Keratinocyte (primary cell): ENCODE measurements at regions not wholly inside any gene's neighbourhood (a gene's known extent, or its start where the extent isn't known, plus 50 kb on each side); places are given as distances from the start of the nearest gene placed in this dataset.
A peak's percentile ranks its signal among the peaks of the same experiment; 100 is the strongest.

Source experiments
- DNase-seq: peaks from one replicate; pipeline ENCODE4 v3.0.0-alpha.2; 2011; ENCODE audit warnings: low read depth, missing footprints, low spot score
- FAIRE-seq: peaks from 2 replicates; lab custom pipeline; 2011; peaks lifted over from hg19 to GRCh38; lab: Jason Lieb, UNC
- H2AFZ ChIP-seq: 2 replicates; pipeline ENCODE4 v1.6.0; 2012; ENCODE audit warnings: low read length, control low read depth, inconsistent platforms; ENCODE audit not compliant: control insufficient read depth
- H3K27ac ChIP-seq: 2 replicates; pipeline ENCODE4 v1.5.1; 2011; ENCODE audit warnings: low read length; ENCODE audit not compliant: control insufficient read depth, insufficient read depth
- H3K27me3 ChIP-seq: 3 replicates; pipeline ENCODE4 v1.6.0; 2011; ENCODE audit warnings: low read length; ENCODE audit not compliant: control insufficient read depth, insufficient read depth; ENCODE audit errors: extremely low read depth
- H3K36me3 ChIP-seq, 2 experiments: 2 replicates in 1 of 2; 3 replicates in 1 of 2; pipeline ENCODE4 v1.5.1; 2011; ENCODE audit warnings: low read length in 2 of 2, mild to moderate bottlenecking in 1 of 2; ENCODE audit not compliant: control insufficient read depth in 2 of 2, insufficient read depth in 2 of 2; ENCODE audit errors: extremely low read depth in 1 of 2
- H3K4me1 ChIP-seq: 3 replicates; pipeline ENCODE4 v1.5.1; 2011; ENCODE audit warnings: low read length; ENCODE audit not compliant: control insufficient read depth, insufficient read depth; ENCODE audit errors: extremely low read depth
- H3K4me2 ChIP-seq: 3 replicates; pipeline ENCODE4 v1.6.0; 2011; ENCODE audit warnings: low read depth, low read length; ENCODE audit not compliant: control insufficient read depth, insufficient read depth; ENCODE audit errors: extremely low read depth
- H3K4me3 ChIP-seq, 3 experiments: fragments of 200-600 bp in 1 of 3; sonication (generic) in 1 of 3; 2 replicates in 2 of 3; 3 replicates in 1 of 3; pipeline ENCODE4 v1.5.1; 2011 to 2016; ENCODE audit warnings: low read length in 3 of 3, mild to moderate bottlenecking in 3 of 3, control low read depth in 2 of 3, inconsistent platforms in 1 of 3, low read depth in 1 of 3, mixed read lengths in 1 of 3, mixed run types in 1 of 3, moderate library complexity in 1 of 3; ENCODE audit not compliant: control insufficient read depth in 2 of 3, insufficient read depth in 2 of 3; ENCODE audit errors: extremely low read depth in 1 of 3
- H3K79me2 ChIP-seq: 2 replicates; pipeline ENCODE4 v1.6.0; 2012; ENCODE audit warnings: low read length; ENCODE audit not compliant: control insufficient read depth, insufficient read depth
- H3K9ac ChIP-seq: 3 replicates; pipeline ENCODE4 v1.6.0; 2011; ENCODE audit warnings: low read length; ENCODE audit not compliant: control insufficient read depth, insufficient read depth; ENCODE audit errors: extremely low read depth
- H3K9me1 ChIP-seq: 3 replicates; pipeline ENCODE4 v1.6.0; 2011; ENCODE audit warnings: low read length; ENCODE audit not compliant: control insufficient read depth, insufficient read depth; ENCODE audit errors: extremely low read depth
- H3K9me3 ChIP-seq: 2 replicates; pipeline ENCODE4 v1.5.1; 2012; ENCODE audit warnings: low read depth, low read length; ENCODE audit not compliant: control insufficient read depth
- H4K20me1 ChIP-seq: 3 replicates; pipeline ENCODE4 v1.6.0; 2011; ENCODE audit warnings: low read length; ENCODE audit not compliant: control insufficient read depth, insufficient read depth; ENCODE audit errors: extremely low read depth
- CTCF ChIP-seq, 3 experiments: IDR thresholded peaks in 1 of 3; conservative IDR thresholded peaks in 1 of 3; optimal IDR thresholded peaks in 1 of 3; 2 replicates in 2 of 3; 3 replicates in 1 of 3; pipeline versions ENCODE3 to v1.5.1; 2011; ENCODE audit warnings: low read length in 3 of 3, mild to moderate bottlenecking in 3 of 3, moderate library complexity in 2 of 3, control low read depth in 1 of 3, inconsistent platforms in 1 of 3; ENCODE audit not compliant: insufficient read depth in 2 of 3; ENCODE audit errors: extremely low read depth in 1 of 3
- EZH2 ChIP-seq: IDR thresholded peaks from one replicate; pipeline ENCODE4 v1.6.1; 2012; ENCODE audit warnings: inconsistent platforms, mild to moderate bottlenecking, low read length, moderate library complexity
- dilution Hi-C: fragments of 300-500 bp; cut with MboI; formaldehyde crosslinking; loops from one replicate; pipeline ENCODE4 v1.7.0; 2020; ENCODE audit warnings: low sequenced_read_pairs; ENCODE audit not compliant: extremely low pct_ligation_motif_present

GRCh38 chr13:44004878-44005277 lies 125.2 kb downstream of the LACC1 start:
- TF ChIP-seq EZH2 (no peak), CTCF (optimal IDR thresholded peaks at IDR 0.05 in 1 of 3, IDR thresholded peaks at IDR 0.05 in 1 of 3, conservative IDR thresholded peaks at IDR 0.05 in 1 of 3; ENCODE audit: extremely low read depth in 1 of 3, insufficient read depth in 2 of 3, low read length in 3 of 3) (no peak)
- Histone ChIP-seq H3K9me1 (no peaks in the 10 kb centered on the region), H3K36me3 (no peaks in the 10 kb centered on the region), H4K20me1 (no peaks in the 10 kb centered on the region), H3K9ac (no peak overlapping the region), H3K4me3 (no peak overlapping the region), H3K4me1 (peaks cover 10% of the 10 kb centered on the region), H3K27ac (no peak overlapping the region), H2AFZ (no peak overlapping the region), H3K27me3 (no peaks in the 10 kb centered on the region), H3K4me2 (no peak overlapping the region), H3K79me2 (no peaks in the 10 kb centered on the region), H3K9me3 (no peaks in the 10 kb centered on the region)
- FAIRE-seq: peak; percentile 74
- dilution Hi-C loops: no loop called here
- DNase-seq: no peak

- no peaks in the 10 kb centered on the region for H3K27me3 ChIP-seq
- no peaks in the 10 kb centered on the region for H4K20me1 ChIP-seq
- no peak overlapping the region for H2AFZ ChIP-seq
- TF ChIP-seq CTCF (optimal IDR thresholded peaks at IDR 0.05 in 1 of 3, IDR thresholded peaks at IDR 0.05 in 1 of 3, conservative IDR thresholded peaks at IDR 0.05 in 1 of 3; ENCODE audit: extremely low read depth in 1 of 3, insufficient read depth in 2 of 3, low read length in 3 of 3) (no peak), EZH2 (no peak)
- H3K79me2 ChIP-seq: no peaks in the 10 kb centered on the region
- no peak overlapping the region for H3K4me2 ChIP-seq
- no peak overlapping the region for H3K9ac ChIP-seq
- peaks cover 10% of the 10 kb centered on the region for H3K4me1 ChIP-seq
- no peaks in the 10 kb centered on the region for H3K9me1 ChIP-seq
- DNase-seq: no peak
- no peak for FAIRE-seq
- H3K27ac ChIP-seq: no peak overlapping the region
- no peaks in the 10 kb centered on the region for H3K36me3 ChIP-seq
- H3K9me3 ChIP-seq: no peaks in the 10 kb centered on the region
- dilution Hi-C loops: no loop called here
- H3K4me3 ChIP-seq: no peak overlapping the region
Measured at GRCh38 chr13:44007451-44007850, 127.7 kb downstream of the LACC1 start.
